ENCODE measurements at regions not wholly inside any gene's neighbourhood (a gene's known extent, or its start where the extent isn't known, plus 50 kb on each side); places are given as distances from the start of the nearest gene placed in this dataset.

DNA sequence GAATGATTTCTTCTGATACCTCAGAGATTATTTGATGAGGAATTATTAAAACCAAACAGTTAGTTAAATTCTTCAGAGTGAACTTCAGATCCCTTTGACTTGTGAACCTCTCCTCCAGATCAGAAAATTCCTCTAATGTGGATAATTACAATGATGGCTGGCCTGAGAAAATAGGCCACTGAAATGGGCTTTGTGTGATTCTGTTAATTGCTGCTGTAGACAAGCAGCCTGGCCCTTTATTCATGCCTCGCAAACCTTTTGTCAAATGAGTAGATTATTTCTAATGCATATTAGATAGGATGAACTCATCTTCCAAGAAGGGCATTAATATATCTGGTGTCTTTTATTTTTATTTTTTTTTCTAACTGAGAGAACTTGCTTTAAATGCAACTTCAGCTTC, 855.2 kb downstream of the TLE4 start:
- SMC1A ChIA-PET (ENCODE audit: uncharacterized antibody, unreplicated experiment): no interaction called here
- RAD21 ChIA-PET (ENCODE audit: unreplicated experiment): no interaction called here
- TF ChIP-seq ZNF384 (IDR thresholded peaks at IDR 0.05; ENCODE audit: borderline replicate concordance, low read depth, low read length) (no peak), KDM1A (IDR thresholded peaks at IDR 0.05; ENCODE audit: borderline replicate concordance) (no peak), EED (IDR thresholded peaks at IDR 0.05; ENCODE audit: low read depth) (no peak), ZNF207 (IDR thresholded peaks at IDR 0.05; ENCODE audit: borderline replicate concordance) (no peak), JUNB (IDR thresholded peaks at IDR 0.05) (no peak), TCF12 (IDR thresholded peaks at IDR 0.05; ENCODE audit: low read depth, low read length) (no peak), YY1 (IDR thresholded peaks at IDR 0.05; ENCODE audit: low read depth, low read length) (no peak), ZBED1 (IDR thresholded peaks at IDR 0.05; ENCODE audit: borderline replicate concordance) (no peak), SPI1 (IDR thresholded peaks at IDR 0.05; ENCODE audit: borderline replicate concordance, insufficient read depth, low read depth, low read length) (no peak), IKZF1 (conservative IDR thresholded peaks at IDR 0.05) (no peak), NFYA (IDR thresholded peaks at IDR 0.05; ENCODE audit: borderline replicate concordance, low read depth, low read length) (no peak), CHD4 (IDR thresholded peaks at IDR 0.05) (no peak), PAX8 (IDR thresholded peaks at IDR 0.05) (no peak), MYC (IDR thresholded peaks at IDR 0.05; ENCODE audit: insufficient read depth, insufficient read length, insufficient replicate concordance, low read length, severe bottlenecking) (no peak), NR2C1 (IDR thresholded peaks at IDR 0.05) (no peak), SIN3A (IDR thresholded peaks at IDR 0.05; ENCODE audit: low read depth, low read length) (no peak)
- TF ChIP-seq, protein P1, sequence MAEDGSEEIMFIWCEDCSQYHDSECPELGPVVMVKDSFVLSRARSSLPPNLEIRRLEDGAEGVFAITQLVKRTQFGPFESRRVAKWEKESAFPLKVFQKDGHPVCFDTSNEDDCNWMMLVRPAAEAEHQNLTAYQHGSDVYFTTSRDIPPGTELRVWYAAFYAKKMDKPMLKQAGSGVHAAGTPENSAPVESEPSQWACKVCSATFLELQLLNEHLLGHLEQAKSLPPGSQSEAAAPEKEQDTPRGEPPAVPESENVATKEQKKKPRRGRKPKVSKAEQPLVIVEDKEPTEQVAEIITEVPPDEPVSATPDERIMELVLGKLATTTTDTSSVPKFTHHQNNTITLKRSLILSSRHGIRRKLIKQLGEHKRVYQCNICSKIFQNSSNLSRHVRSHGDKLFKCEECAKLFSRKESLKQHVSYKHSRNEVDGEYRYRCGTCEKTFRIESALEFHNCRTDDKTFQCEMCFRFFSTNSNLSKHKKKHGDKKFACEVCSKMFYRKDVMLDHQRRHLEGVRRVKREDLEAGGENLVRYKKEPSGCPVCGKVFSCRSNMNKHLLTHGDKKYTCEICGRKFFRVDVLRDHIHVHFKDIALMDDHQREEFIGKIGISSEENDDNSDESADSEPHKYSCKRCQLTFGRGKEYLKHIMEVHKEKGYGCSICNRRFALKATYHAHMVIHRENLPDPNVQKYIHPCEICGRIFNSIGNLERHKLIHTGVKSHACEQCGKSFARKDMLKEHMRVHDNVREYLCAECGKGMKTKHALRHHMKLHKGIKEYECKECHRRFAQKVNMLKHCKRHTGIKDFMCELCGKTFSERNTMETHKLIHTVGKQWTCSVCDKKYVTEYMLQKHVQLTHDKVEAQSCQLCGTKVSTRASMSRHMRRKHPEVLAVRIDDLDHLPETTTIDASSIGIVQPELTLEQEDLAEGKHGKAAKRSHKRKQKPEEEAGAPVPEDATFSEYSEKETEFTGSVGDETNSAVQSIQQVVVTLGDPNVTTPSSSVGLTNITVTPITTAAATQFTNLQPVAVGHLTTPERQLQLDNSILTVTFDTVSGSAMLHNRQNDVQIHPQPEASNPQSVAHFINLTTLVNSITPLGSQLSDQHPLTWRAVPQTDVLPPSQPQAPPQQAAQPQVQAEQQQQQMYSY (CRISPR knock-in tag; IDR thresholded peaks at IDR 0.05): no peak
- TF ChIP-seq, protein P2, sequence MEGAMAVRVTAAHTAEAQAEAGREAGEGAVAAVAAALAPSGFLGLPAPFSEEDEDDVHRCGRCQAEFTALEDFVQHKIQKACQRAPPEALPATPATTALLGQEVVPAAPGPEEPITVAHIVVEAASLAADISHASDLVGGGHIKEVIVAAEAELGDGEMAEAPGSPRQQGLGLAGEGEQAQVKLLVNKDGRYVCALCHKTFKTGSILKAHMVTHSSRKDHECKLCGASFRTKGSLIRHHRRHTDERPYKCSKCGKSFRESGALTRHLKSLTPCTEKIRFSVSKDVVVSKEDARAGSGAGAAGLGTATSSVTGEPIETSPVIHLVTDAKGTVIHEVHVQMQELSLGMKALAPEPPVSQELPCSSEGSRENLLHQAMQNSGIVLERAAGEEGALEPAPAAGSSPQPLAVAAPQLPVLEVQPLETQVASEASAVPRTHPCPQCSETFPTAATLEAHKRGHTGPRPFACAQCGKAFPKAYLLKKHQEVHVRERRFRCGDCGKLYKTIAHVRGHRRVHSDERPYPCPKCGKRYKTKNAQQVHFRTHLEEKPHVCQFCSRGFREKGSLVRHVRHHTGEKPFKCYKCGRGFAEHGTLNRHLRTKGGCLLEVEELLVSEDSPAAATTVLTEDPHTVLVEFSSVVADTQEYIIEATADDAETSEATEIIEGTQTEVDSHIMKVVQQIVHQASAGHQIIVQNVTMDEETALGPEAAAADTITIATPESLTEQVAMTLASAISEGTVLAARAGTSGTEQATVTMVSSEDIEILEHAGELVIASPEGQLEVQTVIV (IDR thresholded peaks at IDR 0.05; ENCODE audit: borderline replicate concordance, partially characterized antibody): no peak
- TF ChIP-seq, protein P3, sequence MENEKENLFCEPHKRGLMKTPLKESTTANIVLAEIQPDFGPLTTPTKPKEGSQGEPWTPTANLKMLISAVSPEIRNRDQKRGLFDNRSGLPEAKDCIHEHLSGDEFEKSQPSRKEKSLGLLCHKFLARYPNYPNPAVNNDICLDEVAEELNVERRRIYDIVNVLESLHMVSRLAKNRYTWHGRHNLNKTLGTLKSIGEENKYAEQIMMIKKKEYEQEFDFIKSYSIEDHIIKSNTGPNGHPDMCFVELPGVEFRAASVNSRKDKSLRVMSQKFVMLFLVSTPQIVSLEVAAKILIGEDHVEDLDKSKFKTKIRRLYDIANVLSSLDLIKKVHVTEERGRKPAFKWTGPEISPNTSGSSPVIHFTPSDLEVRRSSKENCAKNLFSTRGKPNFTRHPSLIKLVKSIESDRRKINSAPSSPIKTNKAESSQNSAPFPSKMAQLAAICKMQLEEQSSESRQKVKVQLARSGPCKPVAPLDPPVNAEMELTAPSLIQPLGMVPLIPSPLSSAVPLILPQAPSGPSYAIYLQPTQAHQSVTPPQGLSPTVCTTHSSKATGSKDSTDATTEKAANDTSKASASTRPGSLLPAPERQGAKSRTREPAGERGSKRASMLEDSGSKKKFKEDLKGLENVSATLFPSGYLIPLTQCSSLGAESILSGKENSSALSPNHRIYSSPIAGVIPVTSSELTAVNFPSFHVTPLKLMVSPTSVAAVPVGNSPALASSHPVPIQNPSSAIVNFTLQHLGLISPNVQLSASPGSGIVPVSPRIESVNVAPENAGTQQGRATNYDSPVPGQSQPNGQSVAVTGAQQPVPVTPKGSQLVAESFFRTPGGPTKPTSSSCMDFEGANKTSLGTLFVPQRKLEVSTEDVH (IDR thresholded peaks at IDR 0.05; ENCODE audit: low read depth, partially characterized antibody): no peak

More for the DNA sequence above, 855.2 kb downstream of the TLE4 start:
- Histone ChIP-seq H2AFZ (ENCODE audit: control insufficient read depth, low read depth, low read length) (no peak overlapping the region), H3K9ac (ENCODE audit: control insufficient read depth, insufficient read depth, low read length) (no peak overlapping the region), H3K36me3 (ENCODE audit: control insufficient read depth in 2 of 2, insufficient read depth in 2 of 2, low read length in 1 of 2) (no peaks in the 10 kb centered on the region), H3K27ac (ENCODE audit: control insufficient read depth, insufficient read depth) (no peak overlapping the region), H3K79me2 (ENCODE audit: control insufficient read depth, insufficient read depth, low read length) (no peaks in the 10 kb centered on the region), H3K27me3 (replicated peaks in 1 of 2; ENCODE audit: control insufficient read depth in 2 of 2, insufficient read depth in 2 of 2, low read length in 1 of 2) (no peaks in the 10 kb centered on the region), H3K4me2 (ENCODE audit: control insufficient read depth, insufficient read depth) (no peak overlapping the region), H3K4me3 (no peak overlapping the region), H3K9me3 (replicated peaks; ENCODE audit: control insufficient read depth, insufficient read depth, low read length) (no peaks in the 10 kb centered on the region), H4K20me1 (ENCODE audit: control insufficient read depth, insufficient read depth) (no peaks in the 10 kb centered on the region), H3K4me1 (ENCODE audit: control insufficient read depth, insufficient read depth, low read length) (no peaks in the 10 kb centered on the region)
- FAIRE-seq: no peak
- intact Hi-C loops (cut with micrococcal nuclease; ENCODE audit: unreplicated experiment) (no loop called here), in situ Hi-C loops (cut with MboI) (no loop called here)
- no peak for DNase-seq (ENCODE audit: low read depth, low spot score)
- BruUV-seq (replicated peaks): no TSS peak
- ChIA-PET POLR2A (no interaction called here), CTCF (interaction anchor here (0.6 kb wide), 1 partner anchor 957 kb away, joined by 3 read pairs; no protein-coding TSS in a partner anchor)
- ATAC-seq: no peak
- WGBS (ENCODE audit: insufficient coverage, insufficient replicate concordance, low lambda C conversion rate, missing lambda C conversion rate): 100% methylated on average over 1 of the region's 1 CpG

All from GM12878 (cell line).